ENCODE measurements at regions not wholly inside any gene's neighbourhood (a gene's known extent, or its start where the extent isn't known, plus 50 kb on each side); places are given as distances from the start of the nearest gene placed in this dataset.

DNA sequence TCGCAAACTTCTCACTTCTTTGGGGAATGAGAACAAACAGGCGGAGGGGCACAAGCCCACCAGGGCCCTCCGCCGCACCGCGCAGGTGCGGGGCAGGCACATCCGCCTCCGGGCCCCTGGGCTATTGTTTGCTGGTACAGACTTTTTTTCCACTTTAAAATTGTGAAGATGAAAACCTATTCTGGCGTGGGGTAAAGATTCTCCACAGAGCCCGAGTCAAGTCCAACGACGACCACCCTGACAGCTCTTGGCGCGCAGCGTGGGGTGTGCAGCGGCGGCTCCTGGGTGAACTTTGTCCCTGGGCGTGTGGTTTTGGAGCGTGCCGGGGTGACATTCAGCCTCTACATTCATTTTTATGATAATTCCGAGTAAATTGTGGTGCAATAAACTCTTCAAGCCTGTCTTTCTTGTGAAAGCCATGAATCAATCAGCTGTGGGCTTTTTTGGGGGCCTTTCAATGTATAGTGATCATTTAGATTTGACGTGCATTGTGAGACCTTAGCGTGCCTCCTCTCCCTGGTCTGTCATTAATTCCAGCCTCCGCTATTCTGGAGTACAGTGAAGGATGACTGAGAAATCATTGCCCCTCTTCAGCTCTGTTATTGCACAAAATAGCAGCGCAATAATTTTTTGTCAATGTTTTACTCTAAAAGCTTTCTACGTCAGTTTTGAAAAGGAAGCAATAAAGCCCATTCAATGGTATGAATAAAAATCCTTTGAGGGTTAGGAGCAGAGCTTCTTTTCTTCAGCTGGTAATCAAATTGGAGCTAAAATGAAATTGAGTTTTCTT is 90.0 kb downstream of the TEX29 start:
- TF ChIP-seq, protein P1, sequence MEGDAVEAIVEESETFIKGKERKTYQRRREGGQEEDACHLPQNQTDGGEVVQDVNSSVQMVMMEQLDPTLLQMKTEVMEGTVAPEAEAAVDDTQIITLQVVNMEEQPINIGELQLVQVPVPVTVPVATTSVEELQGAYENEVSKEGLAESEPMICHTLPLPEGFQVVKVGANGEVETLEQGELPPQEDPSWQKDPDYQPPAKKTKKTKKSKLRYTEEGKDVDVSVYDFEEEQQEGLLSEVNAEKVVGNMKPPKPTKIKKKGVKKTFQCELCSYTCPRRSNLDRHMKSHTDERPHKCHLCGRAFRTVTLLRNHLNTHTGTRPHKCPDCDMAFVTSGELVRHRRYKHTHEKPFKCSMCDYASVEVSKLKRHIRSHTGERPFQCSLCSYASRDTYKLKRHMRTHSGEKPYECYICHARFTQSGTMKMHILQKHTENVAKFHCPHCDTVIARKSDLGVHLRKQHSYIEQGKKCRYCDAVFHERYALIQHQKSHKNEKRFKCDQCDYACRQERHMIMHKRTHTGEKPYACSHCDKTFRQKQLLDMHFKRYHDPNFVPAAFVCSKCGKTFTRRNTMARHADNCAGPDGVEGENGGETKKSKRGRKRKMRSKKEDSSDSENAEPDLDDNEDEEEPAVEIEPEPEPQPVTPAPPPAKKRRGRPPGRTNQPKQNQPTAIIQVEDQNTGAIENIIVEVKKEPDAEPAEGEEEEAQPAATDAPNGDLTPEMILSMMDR (IDR thresholded peaks at IDR 0.05): no peak
- no peak for TF ChIP-seq POLR2A (IDR thresholded peaks at IDR 0.05)

Data from body of pancreas (tissue), 4 donors.